Vagina (tissue), 2 donors: ENCODE measurements at regions not wholly inside any gene's neighbourhood (a gene's known extent, or its start where the extent isn't known, plus 50 kb on each side); places are given as distances from the start of the nearest gene placed in this dataset.

Source experiments
- DNase-seq, 2 donors: peaks; one replicate each; pipeline ENCODE4 v3.0.0-alpha.2; 2017; ENCODE audit errors: extremely low spot score in 2 of 2
- H3K27ac ChIP-seq: fragments of 200-600 bp; sonication (generic); one replicate; pipeline ENCODE4 v1.5.1; 2019
- H3K27me3 ChIP-seq: fragments of 200-600 bp; sonication (generic); one replicate; pipeline ENCODE4 v1.5.1; 2019
- H3K36me3 ChIP-seq, 2 donors: fragments of 200-600 bp; sonication (generic); one replicate each; pipeline ENCODE4 v1.5.1; 2017 to 2019
- H3K4me1 ChIP-seq: fragments of 200-600 bp; sonication (generic); one replicate; pipeline ENCODE4 v1.5.1; 2019
- H3K4me3 ChIP-seq, 2 donors: fragments of 200-600 bp; sonication (generic); 1 replicate in 1 of 2; 2 replicates in 1 of 2; pipeline ENCODE4 v1.5.1; 2016 to 2019
- H3K9me3 ChIP-seq: fragments of 200-600 bp; sonication (generic); one replicate; pipeline ENCODE4 v1.5.1; 2019
- POLR2A ChIP-seq, 2 donors: fragments of 450-650 bp; IDR thresholded peaks; one replicate each; pipeline ENCODE4 v1.6.1; 2017; ENCODE audit warnings: antibody characterized with exemption in 2 of 2, mild to moderate bottlenecking in 2 of 2, moderate library complexity in 2 of 2
- POLR2AphosphoS5 ChIP-seq, 2 donors: sonication (generic); formaldehyde crosslinking; IDR thresholded peaks; one replicate each; pipeline ENCODE4 v1.9.0; 2017; ENCODE audit warnings: antibody characterized with exemption in 2 of 2, mild to moderate bottlenecking in 2 of 2, low read depth in 1 of 2; ENCODE audit not compliant: insufficient read depth in 1 of 2
- intact Hi-C: fragments of 100-400 bp; cut with DNase I; formaldehyde crosslinking; loops from one replicate; pipeline ENCODE4 v1.15.1; 2023
- TF ChIP-seq, protein P1 (sequence below), 3 experiments: fragments of 450-650 bp in 2 of 3; fragments of 200-600 bp in 1 of 3; sonication (generic) in 1 of 3; IDR thresholded peaks; one replicate each; pipeline ENCODE4 v1.5.1; 2017 to 2019; ENCODE audit warnings: antibody characterized with exemption in 3 of 3, mild to moderate bottlenecking in 2 of 3, moderate library complexity in 2 of 3

DNA sequence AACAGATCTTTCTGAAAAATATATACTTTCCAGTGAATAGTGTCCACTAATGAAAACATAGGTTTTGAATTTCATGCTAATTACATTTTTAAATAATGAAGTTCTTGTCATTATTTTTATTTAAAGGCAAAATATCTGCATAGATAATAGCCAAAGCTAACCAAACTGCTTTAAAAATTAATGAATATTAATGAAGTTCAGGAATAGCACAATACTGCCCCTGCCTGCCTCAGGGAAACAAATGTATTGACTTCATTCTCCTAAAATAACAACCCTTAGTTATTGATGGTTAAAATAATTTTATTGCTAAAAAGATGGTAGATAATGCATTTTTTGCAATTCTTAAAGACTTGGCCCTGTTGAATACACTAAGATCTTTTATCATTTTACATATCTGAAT, 103.6 kb upstream of the SSBP2 start:
- H3K4me1 ChIP-seq = peaks cover 55% of the 10 kb centered on the region

GRCh38 chr5:81853030-81853357, 102.1 kb upstream of the SSBP2 start:
- TF ChIP-seq POLR2AphosphoS5 (IDR thresholded peaks at IDR 0.05; ENCODE audit: insufficient read depth in 1 of 2, low read depth in 1 of 2) (no peak), POLR2A (IDR thresholded peaks at IDR 0.05) (no peak)
- TF ChIP-seq, protein P1, sequence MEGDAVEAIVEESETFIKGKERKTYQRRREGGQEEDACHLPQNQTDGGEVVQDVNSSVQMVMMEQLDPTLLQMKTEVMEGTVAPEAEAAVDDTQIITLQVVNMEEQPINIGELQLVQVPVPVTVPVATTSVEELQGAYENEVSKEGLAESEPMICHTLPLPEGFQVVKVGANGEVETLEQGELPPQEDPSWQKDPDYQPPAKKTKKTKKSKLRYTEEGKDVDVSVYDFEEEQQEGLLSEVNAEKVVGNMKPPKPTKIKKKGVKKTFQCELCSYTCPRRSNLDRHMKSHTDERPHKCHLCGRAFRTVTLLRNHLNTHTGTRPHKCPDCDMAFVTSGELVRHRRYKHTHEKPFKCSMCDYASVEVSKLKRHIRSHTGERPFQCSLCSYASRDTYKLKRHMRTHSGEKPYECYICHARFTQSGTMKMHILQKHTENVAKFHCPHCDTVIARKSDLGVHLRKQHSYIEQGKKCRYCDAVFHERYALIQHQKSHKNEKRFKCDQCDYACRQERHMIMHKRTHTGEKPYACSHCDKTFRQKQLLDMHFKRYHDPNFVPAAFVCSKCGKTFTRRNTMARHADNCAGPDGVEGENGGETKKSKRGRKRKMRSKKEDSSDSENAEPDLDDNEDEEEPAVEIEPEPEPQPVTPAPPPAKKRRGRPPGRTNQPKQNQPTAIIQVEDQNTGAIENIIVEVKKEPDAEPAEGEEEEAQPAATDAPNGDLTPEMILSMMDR (IDR thresholded peaks at IDR 0.05) = no peak
- Histone ChIP-seq H3K27me3 (no peaks in the 10 kb centered on the region), H3K4me3 (peak overlapping the region; percentile 49 to 52), H3K27ac (peak overlapping the region; percentile 87), H3K4me1 (peaks cover 60% of the 10 kb centered on the region), H3K36me3 (no peaks in the 10 kb centered on the region), H3K9me3 (no peaks in the 10 kb centered on the region)
- intact Hi-C loops = loop anchor here (5.0 to 10.0 kb wide), 2 partner anchors 122 to 346 kb away; partner anchors contain the start of gene ATG10
- no peak for DNase-seq

More for the DNA sequence above, 103.6 kb upstream of the SSBP2 start:
- H3K4me3 ChIP-seq = no peak overlapping the region
- no peaks in the 10 kb centered on the region for H3K9me3 ChIP-seq
- TF ChIP-seq POLR2AphosphoS5 (IDR thresholded peaks at IDR 0.05; ENCODE audit: insufficient read depth in 1 of 2, low read depth in 1 of 2) (no peak), POLR2A (IDR thresholded peaks at IDR 0.05) (no peak)
- TF ChIP-seq, protein P1 (IDR thresholded peaks at IDR 0.05) = no peak
- no peaks in the 10 kb centered on the region for H3K27me3 ChIP-seq
- no peak for DNase-seq
- intact Hi-C loops = loop anchor here (5.0 to 10.0 kb wide), 2 partner anchors 120 to 347 kb away; partner anchors contain the start of gene ATG10
- no peak overlapping the region for H3K27ac ChIP-seq
- H3K36me3 ChIP-seq = no peaks in the 10 kb centered on the region

DNA sequence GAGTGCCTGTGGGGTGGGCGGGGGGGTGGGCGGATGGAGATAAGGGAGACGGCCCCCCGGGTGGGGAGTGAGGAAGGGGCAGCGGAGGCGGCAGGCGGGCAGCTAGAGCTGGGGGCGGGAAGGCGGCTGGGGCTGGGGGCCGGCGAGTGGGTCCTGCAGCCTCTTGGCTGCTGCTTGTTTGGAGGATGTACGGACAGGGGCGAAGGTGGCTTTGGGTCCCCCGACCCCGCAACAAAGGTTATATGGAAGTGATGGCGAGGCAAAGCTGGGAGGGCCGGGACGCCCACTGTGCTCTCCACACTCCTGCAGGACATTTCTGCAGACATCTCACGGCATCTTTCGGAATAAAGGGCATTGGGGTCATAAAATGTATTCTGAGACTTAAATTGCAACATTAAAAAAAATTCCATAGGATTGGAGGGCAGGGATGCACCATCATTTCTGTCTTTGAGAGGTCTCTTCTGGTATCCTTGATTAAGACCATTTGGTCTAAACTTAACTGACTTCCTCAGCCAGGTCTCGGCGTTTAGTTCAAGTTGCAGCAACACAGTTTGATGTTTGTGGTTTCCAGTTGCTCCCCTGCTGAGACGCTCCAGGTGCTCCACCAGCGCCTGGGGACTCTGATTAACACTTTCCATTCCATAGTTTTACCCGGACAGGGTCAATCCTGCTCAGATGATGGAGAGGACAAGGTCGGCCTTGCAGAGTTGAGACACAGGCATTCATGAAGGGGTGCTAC, 101.6 kb upstream of the SSBP2 start:
- Histone ChIP-seq H3K9me3 (no peaks in the 10 kb centered on the region), H3K36me3 (no peaks in the 10 kb centered on the region)

GRCh38 chr5:81851481-81852178, 100.7 kb upstream of the SSBP2 start:
- TF ChIP-seq, protein P1 (IDR thresholded peaks at IDR 0.05) = no peak
- TF ChIP-seq POLR2AphosphoS5 (IDR thresholded peaks at IDR 0.05; ENCODE audit: insufficient read depth in 1 of 2, low read depth in 1 of 2) (peak; percentile 90 to 95), POLR2A (IDR thresholded peaks at IDR 0.05) (peak in 1 of 2 donors; percentile 29)
- intact Hi-C loops = loop anchor here (1.0 to 10.0 kb wide), 4 partner anchors 63 to 344 kb away; partner anchors contain the start of genes ATG10 and SSBP2

More for the DNA sequence above, 101.6 kb upstream of the SSBP2 start:
- peak overlapping the region; percentile 87 for H3K27ac ChIP-seq
- peaks cover 54% of the 10 kb centered on the region for H3K4me1 ChIP-seq
- no peak for DNase-seq
- TF ChIP-seq POLR2A (IDR thresholded peaks at IDR 0.05) = no peak
- no peak for TF ChIP-seq POLR2AphosphoS5 (IDR thresholded peaks at IDR 0.05; ENCODE audit: insufficient read depth in 1 of 2, low read depth in 1 of 2)
- TF ChIP-seq, protein P1 (IDR thresholded peaks at IDR 0.05) = no peak
- peak overlapping the region; percentile 49 to 52 for H3K4me3 ChIP-seq
- intact Hi-C loops = loop anchor here (5.0 to 10.0 kb wide), 2 partner anchors 122 to 345 kb away; partner anchors contain the start of gene ATG10
- no peaks in the 10 kb centered on the region for H3K27me3 ChIP-seq

More at GRCh38 chr5:81851481-81852178, 100.7 kb upstream of the SSBP2 start:
- Histone ChIP-seq H3K4me1 (peaks cover 46% of the 10 kb centered on the region), H3K27me3 (no peaks in the 10 kb centered on the region), H3K36me3 (no peaks in the 10 kb centered on the region), H3K9me3 (no peaks in the 10 kb centered on the region), H3K27ac (peak overlapping the region; percentile 87), H3K4me3 (peak overlapping the region; percentile 49 to 52)
- DNase-seq = peak in 1 of 2 donors; percentile 97
